PFSK-1 (cell line): ENCODE measurements at regions not wholly inside any gene's neighbourhood (a gene's known extent, or its start where the extent isn't known, plus 50 kb on each side); places are given as distances from the start of the nearest gene placed in this dataset.

Experiments used
- FOXP2 ChIP-seq: optimal IDR thresholded peaks from 2 replicates; pipeline ENCODE3; 2011; ENCODE audit warnings: borderline replicate concordance, control low read depth, inconsistent platforms; ENCODE audit not compliant: insufficient read depth; ENCODE audit errors: extremely low read length, extremely low read depth
- POLR2AphosphoS5 ChIP-seq: IDR thresholded peaks from 2 replicates; pipeline ENCODE4 v1.6.1; 2012; ENCODE audit warnings: low read depth, mild to moderate bottlenecking, control low read depth, low read length, moderate library complexity
- TAF1 ChIP-seq: IDR thresholded peaks from 2 replicates; pipeline ENCODE4 v1.6.1; 2012; ENCODE audit warnings: low read length, control low read depth, borderline replicate concordance; ENCODE audit not compliant: insufficient read depth
- TF ChIP-seq, protein P1 (sequence below), 2 experiments: IDR thresholded peaks; 2 replicates each; pipeline versions ENCODE4 v1.6.1 to v1.8.0; 2011 to 2012; ENCODE audit warnings: low read depth in 2 of 2, low read length in 2 of 2, control low read depth in 1 of 2, inconsistent platforms in 1 of 2, mild to moderate bottlenecking in 1 of 2, moderate library complexity in 1 of 2; ENCODE audit not compliant: insufficient read depth in 1 of 2

GRCh38 chr22:25496396-25497064, 67.9 kb upstream of the GRK3 start:
- TF ChIP-seq POLR2AphosphoS5, result no peak
- no peak for TF ChIP-seq TAF1
- TF ChIP-seq, protein P1, sequence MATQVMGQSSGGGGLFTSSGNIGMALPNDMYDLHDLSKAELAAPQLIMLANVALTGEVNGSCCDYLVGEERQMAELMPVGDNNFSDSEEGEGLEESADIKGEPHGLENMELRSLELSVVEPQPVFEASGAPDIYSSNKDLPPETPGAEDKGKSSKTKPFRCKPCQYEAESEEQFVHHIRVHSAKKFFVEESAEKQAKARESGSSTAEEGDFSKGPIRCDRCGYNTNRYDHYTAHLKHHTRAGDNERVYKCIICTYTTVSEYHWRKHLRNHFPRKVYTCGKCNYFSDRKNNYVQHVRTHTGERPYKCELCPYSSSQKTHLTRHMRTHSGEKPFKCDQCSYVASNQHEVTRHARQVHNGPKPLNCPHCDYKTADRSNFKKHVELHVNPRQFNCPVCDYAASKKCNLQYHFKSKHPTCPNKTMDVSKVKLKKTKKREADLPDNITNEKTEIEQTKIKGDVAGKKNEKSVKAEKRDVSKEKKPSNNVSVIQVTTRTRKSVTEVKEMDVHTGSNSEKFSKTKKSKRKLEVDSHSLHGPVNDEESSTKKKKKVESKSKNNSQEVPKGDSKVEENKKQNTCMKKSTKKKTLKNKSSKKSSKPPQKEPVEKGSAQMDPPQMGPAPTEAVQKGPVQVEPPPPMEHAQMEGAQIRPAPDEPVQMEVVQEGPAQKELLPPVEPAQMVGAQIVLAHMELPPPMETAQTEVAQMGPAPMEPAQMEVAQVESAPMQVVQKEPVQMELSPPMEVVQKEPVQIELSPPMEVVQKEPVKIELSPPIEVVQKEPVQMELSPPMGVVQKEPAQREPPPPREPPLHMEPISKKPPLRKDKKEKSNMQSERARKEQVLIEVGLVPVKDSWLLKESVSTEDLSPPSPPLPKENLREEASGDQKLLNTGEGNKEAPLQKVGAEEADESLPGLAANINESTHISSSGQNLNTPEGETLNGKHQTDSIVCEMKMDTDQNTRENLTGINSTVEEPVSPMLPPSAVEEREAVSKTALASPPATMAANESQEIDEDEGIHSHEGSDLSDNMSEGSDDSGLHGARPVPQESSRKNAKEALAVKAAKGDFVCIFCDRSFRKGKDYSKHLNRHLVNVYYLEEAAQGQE (IDR thresholded peaks at IDR 0.05; ENCODE audit: insufficient read depth in 1 of 2, low read depth in 2 of 2, low read length in 2 of 2), result no peak
- TF ChIP-seq FOXP2, result no peak
